Spleen (tissue), 7 donors: ENCODE measurements at regions not wholly inside any gene's neighbourhood (a gene's known extent, or its start where the extent isn't known, plus 50 kb on each side); places are given as distances from the start of the nearest gene placed in this dataset.

Source experiments
- CTCF ChIP-seq, 11 experiments: fragments of 200-600 bp in 7 of 11; fragments of 450-650 bp in 4 of 11; sonication (generic) in 4 of 11; IDR thresholded peaks in 8 of 11; conservative IDR thresholded peaks in 3 of 11; 1 replicate in 7 of 11; 2 replicates in 4 of 11; pipeline versions ENCODE4 v1.4.0 to v1.8.0; 2016 to 2021; ENCODE audit warnings: antibody characterized with exemption in 11 of 11, inconsistent platforms in 4 of 11, mild to moderate bottlenecking in 1 of 11
- POLR2A ChIP-seq, 3 donors: fragments of 450-650 bp; IDR thresholded peaks; one replicate each; pipeline ENCODE4 v1.5.1; 2017; ENCODE audit warnings: antibody characterized with exemption in 3 of 3, mild to moderate bottlenecking in 1 of 3
- POLR2AphosphoS5 ChIP-seq, 3 donors: sonication (generic); formaldehyde crosslinking; IDR thresholded peaks; one replicate each; pipeline ENCODE4 v1.5.1; 2017; ENCODE audit warnings: antibody characterized with exemption in 3 of 3
- donor health status: DM: no; HTN: no; CAD: no; lungs with moderate emphysema.
- donor health status: DM: no; HTN: no; CAD: no.
- donor health status: DM: no; HTN: no; CAD: no.

- TF ChIP-seq CTCF (IDR thresholded peaks at IDR 0.05 in 8 of 11, conservative IDR thresholded peaks at IDR 0.05 in 3 of 11) (no peak), POLR2AphosphoS5 (IDR thresholded peaks at IDR 0.05) (no peak), POLR2A (IDR thresholded peaks at IDR 0.05) (no peak)
Measured at GRCh38 chr5:120098902-120099535, 365.1 kb upstream of the PRR16 start.
